ENCODE measurements at regions not wholly inside any gene's neighbourhood (a gene's known extent, or its start where the extent isn't known, plus 50 kb on each side); places are given as distances from the start of the nearest gene placed in this dataset.

GRCh38 chr5:67431191-67431590 lies 234.6 kb upstream of the CD180 start (continued):
- no peak for TF ChIP-seq AR (CRISPR knock-in tag; IDR thresholded peaks at IDR 0.05)

GRCh38 chr5:67427850-67428298 lies 231.3 kb upstream of the CD180 start:
- Mint-ChIP-seq H3K9me3 (peaks cover 14% of the 10 kb centered on the region; the same call in 1 of the 2 replicates), H3K4me1 (peaks cover 8% of the 10 kb centered on the region), H3K36me3 (no peaks in the 10 kb centered on the region), H3K4me3 (no peak overlapping the region), H3K27ac (no peak overlapping the region), H3K27me3 (ENCODE audit: low read depth) (no peaks in the 10 kb centered on the region)
- no peak for ATAC-seq
- no peak for TF ChIP-seq AFF4 (CRISPR knock-in tag; IDR thresholded peaks at IDR 0.05; ENCODE audit: borderline replicate concordance)
- no peak for TF ChIP-seq HMGXB4 (CRISPR knock-in tag; IDR thresholded peaks at IDR 0.05)
- TF ChIP-seq CREB1 (CRISPR knock-in tag; IDR thresholded peaks at IDR 0.05), result no peak
- no peak for TF ChIP-seq ZNF532 (CRISPR knock-in tag; IDR thresholded peaks at IDR 0.05; ENCODE audit: borderline replicate concordance)
- TF ChIP-seq FOXJ3 (CRISPR knock-in tag; IDR thresholded peaks at IDR 0.05; ENCODE audit: borderline replicate concordance), result no peak
- no peak for TF ChIP-seq ZNF416 (CRISPR knock-in tag; IDR thresholded peaks at IDR 0.05)
- no peak for TF ChIP-seq GRHL2 (CRISPR knock-in tag; IDR thresholded peaks at IDR 0.05; ENCODE audit: insufficient replicate concordance, severe bottlenecking)
- TF ChIP-seq MLX (CRISPR knock-in tag; IDR thresholded peaks at IDR 0.05), result no peak
- TF ChIP-seq ZNF263 (CRISPR knock-in tag; IDR thresholded peaks at IDR 0.05; ENCODE audit: low read depth), result no peak
- TF ChIP-seq ZMAT4 (CRISPR knock-in tag; IDR thresholded peaks at IDR 0.05), result no peak
- no peak for TF ChIP-seq IRF2 (CRISPR knock-in tag; IDR thresholded peaks at IDR 0.05; ENCODE audit: borderline replicate concordance, low read depth)
- TF ChIP-seq ESRRA (CRISPR knock-in tag; IDR thresholded peaks at IDR 0.05; ENCODE audit: borderline replicate concordance), result no peak
- no peak for TF ChIP-seq ATF1 (CRISPR knock-in tag; IDR thresholded peaks at IDR 0.05)
- TF ChIP-seq ZNF317 (CRISPR knock-in tag; IDR thresholded peaks at IDR 0.05; ENCODE audit: borderline replicate concordance, low read depth), result no peak
- no peak for TF ChIP-seq USF1 (CRISPR knock-in tag; IDR thresholded peaks at IDR 0.05)
- no peak for TF ChIP-seq TP53 (CRISPR knock-in tag; IDR thresholded peaks at IDR 0.05)
- no peak for TF ChIP-seq ZBTB43 (CRISPR knock-in tag; IDR thresholded peaks at IDR 0.05)
- TF ChIP-seq ZNF121 (CRISPR knock-in tag; IDR thresholded peaks at IDR 0.05), result no peak
- TF ChIP-seq OVOL2 (CRISPR knock-in tag; IDR thresholded peaks at IDR 0.05; ENCODE audit: borderline replicate concordance), result no peak
- no peak for DNase-seq (ENCODE audit: low spot score)
- CTCF ChIA-PET, result no interaction called here
- POLR2A ChIA-PET, result interaction anchor here (0.6 kb wide), 1 partner anchor 109 kb away, joined by 3 read pairs; no protein-coding TSS in a partner anchor

Data from WTC11 (cell line).